ENCODE measurements at regions not wholly inside any gene's neighbourhood (a gene's known extent, or its start where the extent isn't known, plus 50 kb on each side); places are given as distances from the start of the nearest gene placed in this dataset.
"Not testable (repeated sequence)": the region's sequence is repeated elsewhere in the genome, so short reads cannot be mapped to it uniquely, and the experiment has no call there.

- TF ChIP-seq, protein P1, sequence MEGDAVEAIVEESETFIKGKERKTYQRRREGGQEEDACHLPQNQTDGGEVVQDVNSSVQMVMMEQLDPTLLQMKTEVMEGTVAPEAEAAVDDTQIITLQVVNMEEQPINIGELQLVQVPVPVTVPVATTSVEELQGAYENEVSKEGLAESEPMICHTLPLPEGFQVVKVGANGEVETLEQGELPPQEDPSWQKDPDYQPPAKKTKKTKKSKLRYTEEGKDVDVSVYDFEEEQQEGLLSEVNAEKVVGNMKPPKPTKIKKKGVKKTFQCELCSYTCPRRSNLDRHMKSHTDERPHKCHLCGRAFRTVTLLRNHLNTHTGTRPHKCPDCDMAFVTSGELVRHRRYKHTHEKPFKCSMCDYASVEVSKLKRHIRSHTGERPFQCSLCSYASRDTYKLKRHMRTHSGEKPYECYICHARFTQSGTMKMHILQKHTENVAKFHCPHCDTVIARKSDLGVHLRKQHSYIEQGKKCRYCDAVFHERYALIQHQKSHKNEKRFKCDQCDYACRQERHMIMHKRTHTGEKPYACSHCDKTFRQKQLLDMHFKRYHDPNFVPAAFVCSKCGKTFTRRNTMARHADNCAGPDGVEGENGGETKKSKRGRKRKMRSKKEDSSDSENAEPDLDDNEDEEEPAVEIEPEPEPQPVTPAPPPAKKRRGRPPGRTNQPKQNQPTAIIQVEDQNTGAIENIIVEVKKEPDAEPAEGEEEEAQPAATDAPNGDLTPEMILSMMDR (IDR thresholded peaks at IDR 0.05), result no peak
- Mint-ChIP-seq H3K4me1 (ENCODE audit: unreplicated experiment) (peaks cover 4% of the 10 kb centered on the region), H3K27me3 (ENCODE audit: unreplicated experiment) (peaks cover 6% of the 10 kb centered on the region), H3K9me3 (ENCODE audit: unreplicated experiment) (no peaks in the 10 kb centered on the region), H3K27ac (ENCODE audit: unreplicated experiment) (no peak overlapping the region), H3K36me3 (ENCODE audit: unreplicated experiment) (no peaks in the 10 kb centered on the region), H3K4me3 (ENCODE audit: unreplicated experiment) (no peak overlapping the region)
- DNase-seq (ENCODE audit: extremely low spot score, unreplicated experiment), result no peak
Observed at GRCh38 chr5:67807439-67807888, 408.1 kb upstream of the PIK3R1 start.

GRCh38 chr5:67806654-67807438, 408.7 kb upstream of the PIK3R1 start:
- H3K27ac Mint-ChIP-seq (ENCODE audit: unreplicated experiment), result no peak overlapping the region
- peaks cover 4% of the 10 kb centered on the region for H3K4me1 Mint-ChIP-seq (ENCODE audit: unreplicated experiment)
- H3K27me3 Mint-ChIP-seq (ENCODE audit: unreplicated experiment), result peaks cover 6% of the 10 kb centered on the region
- no peak for DNase-seq (ENCODE audit: extremely low spot score, unreplicated experiment)
- TF ChIP-seq, protein P1 (IDR thresholded peaks at IDR 0.05), result no peak
- H3K4me3 Mint-ChIP-seq (ENCODE audit: unreplicated experiment), result no peak overlapping the region
- H3K9me3 Mint-ChIP-seq (ENCODE audit: unreplicated experiment), result no peaks in the 10 kb centered on the region
- no peaks in the 10 kb centered on the region for H3K36me3 Mint-ChIP-seq (ENCODE audit: unreplicated experiment)

DNA sequence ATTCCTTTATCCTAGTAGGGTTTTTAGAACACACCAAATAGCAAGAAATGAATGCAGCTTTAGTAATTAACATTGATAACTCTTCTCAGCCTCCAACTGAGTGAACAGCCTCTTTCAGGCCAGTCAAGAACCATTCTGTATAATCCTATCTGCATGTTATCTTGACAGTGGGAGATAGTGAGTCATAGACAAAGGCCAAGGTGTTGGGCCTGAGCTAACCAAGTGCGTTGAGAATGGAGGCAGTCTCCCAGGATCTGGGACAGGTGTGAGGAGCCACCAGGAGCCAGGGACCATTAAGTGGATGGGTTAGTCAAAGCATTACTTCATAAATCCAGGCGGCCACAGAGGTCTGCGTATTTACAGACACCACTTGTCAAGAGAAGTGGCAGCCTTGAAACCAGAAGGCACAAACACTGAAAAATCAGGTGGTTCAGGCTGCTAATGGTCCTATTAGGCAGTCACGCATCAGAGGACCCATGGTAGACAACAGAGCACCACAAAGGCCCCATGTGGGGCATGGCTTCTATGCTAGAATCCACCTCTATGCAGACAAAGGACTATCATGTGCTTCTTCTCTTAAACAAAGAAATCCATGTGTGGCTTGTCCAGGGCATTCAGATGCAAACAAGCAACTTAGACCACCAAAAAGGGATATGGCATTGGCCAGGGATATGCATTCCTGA, 409.7 kb upstream of the PIK3R1 start:
- Mint-ChIP-seq H3K9me3 (ENCODE audit: unreplicated experiment) (no peaks in the 10 kb centered on the region), H3K4me3 (ENCODE audit: unreplicated experiment) (no peak overlapping the region), H3K4me1 (ENCODE audit: unreplicated experiment) (peaks cover 4% of the 10 kb centered on the region), H3K27me3 (ENCODE audit: unreplicated experiment) (peaks cover 3% of the 10 kb centered on the region), H3K27ac (ENCODE audit: unreplicated experiment) (no peak overlapping the region), H3K36me3 (ENCODE audit: unreplicated experiment) (no peaks in the 10 kb centered on the region)
- no peak for DNase-seq (ENCODE audit: extremely low spot score, unreplicated experiment)
- TF ChIP-seq, protein P1 (IDR thresholded peaks at IDR 0.05), result no peak

DNA sequence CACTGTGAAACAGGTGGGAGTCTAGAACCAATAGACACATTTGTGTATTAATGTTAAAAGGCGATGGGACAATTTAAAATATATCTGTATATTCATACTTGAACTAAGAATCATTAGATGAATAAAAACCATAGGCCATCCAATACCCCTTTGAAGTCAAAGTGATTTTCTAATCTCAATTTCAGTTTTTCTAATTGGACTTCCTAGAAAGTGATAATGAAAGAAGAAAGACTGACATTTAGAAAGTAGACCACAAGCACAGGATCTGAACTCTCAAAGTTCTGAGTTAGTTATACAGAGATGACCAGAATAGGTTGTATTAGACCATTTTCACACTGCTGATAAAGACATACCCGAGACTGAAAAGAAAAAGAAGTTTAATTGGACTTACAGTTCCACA, 412.8 kb upstream of the PIK3R1 start:
- peaks cover 3% of the 10 kb centered on the region for H3K9me3 Mint-ChIP-seq (ENCODE audit: unreplicated experiment)
- H3K27me3 Mint-ChIP-seq (ENCODE audit: unreplicated experiment), result no peaks in the 10 kb centered on the region
- H3K27ac Mint-ChIP-seq (ENCODE audit: unreplicated experiment), result no peak overlapping the region
- H3K4me3 Mint-ChIP-seq (ENCODE audit: unreplicated experiment), result no peak overlapping the region
- peaks cover 13% of the 10 kb centered on the region for H3K4me1 Mint-ChIP-seq (ENCODE audit: unreplicated experiment)
- no peaks in the 10 kb centered on the region for H3K36me3 Mint-ChIP-seq (ENCODE audit: unreplicated experiment)
- TF ChIP-seq, protein P1 (IDR thresholded peaks at IDR 0.05), result no peak
- no peak for DNase-seq (ENCODE audit: extremely low spot score, unreplicated experiment)

DNA sequence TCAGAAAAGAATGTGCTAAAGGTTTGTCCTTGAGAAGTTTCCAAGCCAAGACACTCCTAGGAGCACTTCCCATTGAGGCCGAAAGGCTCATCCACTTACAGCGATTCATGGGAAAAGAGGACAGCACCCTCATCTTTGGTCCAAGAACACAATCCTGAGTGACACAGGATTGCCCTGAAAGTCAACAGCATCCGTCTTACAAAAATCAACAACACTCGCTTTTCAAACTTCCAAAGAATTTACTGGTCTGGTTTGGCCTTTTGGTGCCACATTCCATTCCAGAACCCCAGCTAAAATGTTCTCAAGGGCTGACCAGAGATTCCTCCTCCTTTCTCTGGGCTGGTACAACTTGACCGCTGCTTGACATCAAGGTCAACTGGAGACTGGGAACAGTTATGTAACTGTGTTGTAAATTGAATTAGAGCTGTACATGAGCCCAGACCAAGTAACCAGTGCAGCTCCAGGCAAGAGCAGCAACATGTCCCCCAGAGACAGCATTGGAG, 415.8 kb upstream of the PIK3R1 start:
- Mint-ChIP-seq H3K4me1 (ENCODE audit: unreplicated experiment) (peaks cover 24% of the 10 kb centered on the region), H3K27me3 (ENCODE audit: unreplicated experiment) (no peaks in the 10 kb centered on the region)
- DNase-seq (ENCODE audit: extremely low spot score, unreplicated experiment), result no peak

GRCh38 chr5:67798470-67798869, 417.1 kb upstream of the PIK3R1 start:
- H3K27ac Mint-ChIP-seq (ENCODE audit: unreplicated experiment); H3K27me3 Mint-ChIP-seq (ENCODE audit: unreplicated experiment); H3K9me3 Mint-ChIP-seq (ENCODE audit: unreplicated experiment); H3K4me3 Mint-ChIP-seq (ENCODE audit: unreplicated experiment); H3K36me3 Mint-ChIP-seq (ENCODE audit: unreplicated experiment); DNase-seq (ENCODE audit: extremely low spot score, unreplicated experiment): not testable (repeated sequence)
- H3K4me1 Mint-ChIP-seq (ENCODE audit: unreplicated experiment), result peaks cover 24% of the 10 kb centered on the region

More for the DNA sequence above, 415.8 kb upstream of the PIK3R1 start:
- Mint-ChIP-seq H3K36me3 (ENCODE audit: unreplicated experiment) (no peaks in the 10 kb centered on the region), H3K27ac (ENCODE audit: unreplicated experiment) (peak overlapping the region; percentile 29), H3K4me3 (ENCODE audit: unreplicated experiment) (no peak overlapping the region), H3K9me3 (ENCODE audit: unreplicated experiment) (peaks cover 3% of the 10 kb centered on the region)
- TF ChIP-seq, protein P1 (IDR thresholded peaks at IDR 0.05), result no peak

All from osteocyte (in vitro differentiated cells).